NCI-H2171 (cell line): ENCODE measurements at regions not wholly inside any gene's neighbourhood (a gene's known extent, or its start where the extent isn't known, plus 50 kb on each side); places are given as distances from the start of the nearest gene placed in this dataset.
"Not testable (repeated sequence)": the region's sequence is repeated elsewhere in the genome, so short reads cannot be mapped to it uniquely, and the experiment has no call there.

ENCODE experiments used
- DNase-seq: peaks from one replicate; lab custom pipeline; 2025; lab: John Stamatoyannopoulos, UW

DNA sequence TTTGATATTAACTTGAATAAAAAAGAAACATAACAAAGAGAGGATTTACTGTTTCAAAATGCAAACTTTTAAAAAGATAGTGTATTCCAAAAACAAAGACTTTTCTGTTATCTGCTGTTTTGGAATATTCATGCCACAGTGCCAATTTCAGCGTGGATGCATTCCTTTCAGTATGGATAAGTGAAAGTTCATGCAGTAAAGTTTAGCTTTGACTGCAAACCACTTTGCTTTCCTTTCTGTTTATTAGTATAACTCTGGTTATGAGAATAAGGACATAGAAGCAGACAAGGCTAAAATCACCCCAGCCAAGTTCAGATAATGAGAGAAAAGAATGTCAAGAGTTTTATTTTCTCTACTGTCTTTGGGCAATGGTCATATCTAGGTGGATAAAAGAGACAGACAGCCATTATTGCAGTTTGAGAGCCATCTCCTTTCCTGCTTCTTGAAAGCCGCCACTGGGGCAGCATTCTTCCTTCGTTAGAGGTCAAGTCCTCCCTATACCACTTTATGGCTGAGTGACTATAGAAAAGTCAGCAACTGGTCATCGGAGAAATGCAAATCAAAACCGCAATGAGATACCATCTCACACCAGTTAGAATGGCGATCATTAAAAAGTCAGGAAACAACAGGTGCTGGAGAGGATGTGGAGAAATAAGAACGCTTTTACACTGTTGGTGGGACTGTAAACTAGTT is 82.4 kb upstream of the BLID start:
- DNase-seq: no peak

DNA sequence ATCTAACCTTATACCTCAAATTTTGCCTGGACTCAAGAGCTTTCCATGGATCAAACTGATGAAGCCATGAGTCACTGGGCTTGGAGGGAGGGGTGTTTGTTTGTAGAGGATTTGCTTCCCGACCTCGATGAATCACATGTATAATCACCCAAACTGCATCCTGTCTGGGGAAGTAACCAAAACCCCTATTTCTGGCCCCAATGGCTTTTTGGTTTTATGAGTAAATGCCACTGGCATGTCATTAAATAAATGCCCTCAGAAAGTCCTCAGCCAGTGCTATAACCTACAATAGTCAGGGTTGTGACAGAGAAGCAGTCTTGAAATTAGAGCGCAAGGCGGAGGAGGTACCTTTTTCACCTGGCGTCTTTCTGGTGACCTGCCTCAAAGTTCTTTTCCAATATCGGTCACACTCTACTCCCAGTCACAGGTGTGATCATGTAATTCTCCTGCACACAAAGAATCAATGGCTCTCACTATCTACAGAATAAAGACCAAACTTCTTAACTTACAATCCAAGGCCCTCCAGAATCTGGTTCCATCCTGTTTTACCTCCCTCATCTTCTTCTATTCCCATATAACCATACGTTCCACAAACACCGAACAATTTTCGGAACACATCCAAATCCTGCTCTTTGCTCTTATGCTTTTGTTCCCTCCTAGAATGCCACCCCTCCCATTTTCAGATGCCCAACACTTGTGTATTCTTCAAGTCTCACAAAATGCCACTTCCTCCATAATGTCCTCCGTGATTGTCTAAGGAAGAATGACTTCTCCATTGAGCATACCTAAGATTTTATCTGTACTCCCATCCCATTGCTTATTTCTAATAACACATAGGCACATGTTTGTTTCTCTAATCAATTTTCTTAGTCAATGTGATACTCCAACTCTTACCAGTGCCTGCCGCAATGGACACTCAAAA is 81.3 kb upstream of the BLID start:
- DNase-seq: no peak

DNA sequence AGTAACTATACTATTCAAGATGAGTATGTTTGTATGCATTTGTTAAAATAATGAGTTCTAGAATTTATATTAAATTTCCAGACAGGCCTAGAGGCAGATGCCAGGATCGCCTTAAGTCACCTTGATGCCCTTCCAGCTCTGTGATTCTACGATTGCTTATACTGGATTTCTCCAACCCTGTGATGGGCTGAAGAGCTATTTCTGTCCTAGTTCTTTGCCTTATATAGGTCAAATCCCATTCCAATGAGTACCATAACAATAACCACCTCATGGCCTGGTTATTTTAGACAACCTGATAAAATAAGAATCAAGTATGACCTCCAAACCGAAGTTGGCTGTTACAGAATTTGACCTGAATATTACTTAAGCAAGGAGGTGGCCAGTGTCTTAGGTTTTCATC is 79.8 kb upstream of the BLID start:
- no peak for DNase-seq

DNA sequence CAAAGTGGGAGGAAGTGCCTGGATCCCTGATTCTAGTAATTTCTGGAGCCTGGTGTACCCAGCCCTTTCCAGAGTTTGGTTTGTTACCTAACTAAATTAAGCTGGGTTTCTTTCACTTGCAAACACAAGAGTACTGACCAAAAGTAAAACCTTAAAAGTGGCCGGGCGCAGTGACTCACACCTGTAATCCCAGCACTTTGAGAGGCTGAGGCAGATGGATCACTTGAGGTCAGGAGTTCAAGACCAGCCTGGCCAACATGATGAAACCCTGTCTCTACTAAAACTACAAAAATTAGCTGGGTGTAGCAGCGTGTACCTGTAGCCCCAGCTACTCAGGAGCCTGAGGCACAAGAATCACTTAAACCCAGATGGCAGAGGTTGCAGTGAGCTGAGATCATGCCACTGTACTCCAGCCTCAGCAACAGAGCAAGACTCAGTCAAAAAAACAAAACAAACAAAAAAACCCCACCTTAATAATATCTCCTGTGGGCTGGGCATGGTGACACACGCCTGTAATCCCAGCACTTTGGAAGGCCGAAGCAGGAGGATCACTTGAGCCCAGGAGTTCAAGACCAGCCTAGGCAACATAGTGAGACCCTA is 78.0 kb upstream of the BLID start:
- DNase-seq: not testable (repeated sequence)

DNA sequence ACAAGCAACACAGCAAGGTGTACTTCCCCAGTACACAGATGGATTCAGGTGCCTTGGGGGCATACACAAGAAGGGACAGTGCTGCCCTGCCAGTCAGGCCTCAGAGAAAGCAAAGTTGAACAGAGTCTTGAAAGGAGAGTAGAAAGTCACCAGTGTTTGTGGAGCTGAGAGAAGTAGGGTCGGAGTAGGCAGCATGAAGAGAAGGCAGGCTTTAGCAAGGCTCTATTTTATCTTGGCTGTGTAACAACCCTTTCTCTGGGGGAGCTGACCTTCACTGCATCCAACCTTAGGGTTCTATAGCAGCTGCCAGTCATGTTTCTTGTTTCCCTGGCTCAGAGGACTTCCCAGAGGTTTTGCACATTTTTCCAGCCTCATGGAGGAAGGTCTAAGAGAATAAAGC is 77.4 kb upstream of the BLID start:
- DNase-seq: no peak

- DNase-seq: no peak
Measured at GRCh38 chr11:122192634-122193255, 76.7 kb upstream of the BLID start.

- no peak for DNase-seq
Measured at GRCh38 chr11:122190768-122191167, 74.8 kb upstream of the BLID start.

DNA sequence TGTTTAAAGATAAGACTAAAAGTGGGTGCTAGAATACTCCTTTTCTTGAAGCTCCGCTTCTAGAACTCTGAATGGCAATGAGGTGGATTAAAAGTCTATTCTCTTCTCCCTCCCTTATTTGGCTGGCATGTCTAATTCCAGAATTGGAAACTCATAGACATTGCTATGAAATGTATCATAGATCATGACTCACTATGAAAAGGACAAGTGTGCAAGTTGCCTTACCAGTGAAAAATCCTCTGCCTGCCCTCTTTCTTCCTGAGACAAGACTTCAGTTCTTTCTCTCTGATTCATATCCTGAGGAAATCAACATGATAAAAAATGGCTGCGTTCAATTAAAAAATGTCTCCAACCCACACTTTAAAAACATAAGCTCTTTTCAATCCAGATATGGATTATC is 73.2 kb upstream of the BLID start:
- no peak for DNase-seq

- DNase-seq: no peak
Measured at GRCh38 chr11:122187373-122188165, 71.6 kb upstream of the BLID start.

DNA sequence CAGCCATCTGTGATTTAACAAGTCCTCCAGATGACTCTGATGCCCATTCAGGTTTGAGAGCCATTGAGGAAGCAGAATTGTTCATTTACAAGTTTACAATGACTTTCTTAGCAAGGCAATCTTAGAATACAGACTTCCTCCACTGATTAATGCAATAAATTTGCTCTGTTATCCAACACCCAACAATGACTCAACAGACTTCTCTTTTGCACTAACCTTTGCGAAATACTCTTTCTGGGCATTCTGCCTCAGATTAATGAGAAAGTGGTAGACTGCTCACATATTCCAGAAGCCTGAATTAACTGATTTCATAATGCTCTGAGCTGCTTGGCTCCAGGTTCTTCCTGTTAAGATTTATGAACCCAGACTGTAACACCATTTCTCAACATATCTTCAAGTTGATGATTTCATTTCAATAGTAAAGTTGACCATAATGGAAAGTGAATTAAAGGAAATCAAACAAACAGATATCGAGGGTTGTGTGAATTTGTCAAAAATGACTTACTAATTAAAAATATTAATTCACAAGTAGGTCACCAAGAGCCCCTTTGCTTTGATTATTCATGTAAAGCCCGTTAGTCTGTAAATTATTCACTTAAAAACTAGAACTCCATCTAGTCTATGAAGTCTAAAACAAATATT is 70.5 kb upstream of the BLID start:
- no peak for DNase-seq

- no peak for DNase-seq
Measured at GRCh38 chr11:122183933-122184332, 67.9 kb upstream of the BLID start.

DNA sequence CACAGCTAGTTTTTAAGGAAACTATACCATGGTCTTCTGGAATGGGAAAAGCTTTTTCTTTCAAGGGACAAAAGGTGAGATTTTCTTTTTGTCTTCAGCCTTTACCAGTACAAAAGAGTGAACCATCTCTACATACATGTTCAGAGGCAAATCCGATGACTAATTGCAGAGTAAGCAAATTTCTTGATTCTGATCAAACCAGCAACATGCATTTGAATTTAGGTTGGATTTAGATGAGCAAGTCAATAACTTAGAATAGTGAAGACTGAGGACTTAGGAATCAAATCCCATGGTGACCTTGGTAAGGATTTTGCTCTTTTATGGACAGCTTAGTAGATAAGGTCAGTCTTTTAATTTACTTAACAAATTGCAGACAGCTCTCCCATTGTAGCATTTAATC is 65.9 kb upstream of the BLID start:
- DNase-seq: no peak

- no peak for DNase-seq
Measured at GRCh38 chr11:122181372-122181771, 65.4 kb upstream of the BLID start.

GRCh38 chr11:122179961-122180834 is 64.2 kb upstream of the BLID start:
- DNase-seq: no peak

- DNase-seq: no peak
Measured at GRCh38 chr11:122178795-122179194, 62.8 kb upstream of the BLID start.

GRCh38 chr11:122177238-122177637 is 61.2 kb upstream of the BLID start:
- DNase-seq: no peak

- no peak for DNase-seq
Measured at GRCh38 chr11:122176651-122177050, 60.6 kb upstream of the BLID start.

DNA sequence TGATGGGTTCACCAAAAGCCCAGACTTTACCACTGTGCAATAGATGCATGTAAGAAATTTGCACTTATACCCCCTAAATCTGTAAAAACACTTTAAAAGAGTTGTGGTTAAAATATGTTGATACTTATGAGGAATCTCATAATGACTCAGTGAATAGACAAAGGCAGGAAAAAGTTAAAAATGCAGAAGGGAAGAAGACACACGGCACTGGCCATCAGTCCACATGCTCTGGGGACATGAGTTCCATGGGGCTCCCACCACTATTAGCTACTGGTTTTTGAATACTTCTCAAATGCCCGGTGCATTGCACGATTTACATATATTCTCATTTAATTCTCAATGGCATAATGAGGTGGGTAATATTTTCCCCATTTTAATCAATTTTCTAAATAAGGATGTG is 59.3 kb upstream of the BLID start:
- no peak for DNase-seq

- DNase-seq: no peak
Measured at GRCh38 chr11:122173587-122173986, 57.6 kb upstream of the BLID start.

- DNase-seq: no peak
Measured at GRCh38 chr11:122173074-122173450, 57.0 kb upstream of the BLID start.
